ENCODE measurements at regions not wholly inside any gene's neighbourhood (a gene's known extent, or its start where the extent isn't known, plus 50 kb on each side); places are given as distances from the start of the nearest gene placed in this dataset.

- TF ChIP-seq CTCF (IDR thresholded peaks at IDR 0.05) (no peak), POLR2A (IDR thresholded peaks at IDR 0.05) (no peak)
These were observed 112.0 kb downstream of the NPIPB5 start for GRCh38 chr16:22622703-22623102.
